Sciatic nerve (tissue), 2 donors: ENCODE measurements at regions not wholly inside any gene's neighbourhood (a gene's known extent, or its start where the extent isn't known, plus 50 kb on each side); places are given as distances from the start of the nearest gene placed in this dataset.
"Not testable (repeated sequence)": the region's sequence is repeated elsewhere in the genome, so short reads cannot be mapped to it uniquely, and the experiment has no call there.

Source experiments
- ATAC-seq: fragments of 200-7000 bp; cut with Tn5 transposase; one replicate; pipeline ENCODE4 v1.9.1; 2020; ENCODE audit warnings: mild to moderate bottlenecking, moderate library complexity
- DNase-seq: peaks from one replicate; pipeline ENCODE4 v3.0.0-alpha.2; 2020; ENCODE audit warnings: low spot score
- intact Hi-C: fragments of 100-400 bp; cut with DNase I; formaldehyde crosslinking; loops from one replicate; pipeline ENCODE4 v1.14.2; 2022
- donor health status: DM: no; HTN: no; CAD: no.
- donor health status: DM: no; HTN: no; CAD: no.

GRCh38 chr1:88566615-88567387, 117.3 kb upstream of the PKN2 start:
- ATAC-seq: no peak
- DNase-seq: no peak

GRCh38 chr1:88571506-88571905, 112.6 kb upstream of the PKN2 start:
- intact Hi-C loops: no loop called here
- DNase-seq (no peak), ATAC-seq (no peak)

More at GRCh38 chr1:88566615-88567387, 117.3 kb upstream of the PKN2 start:
- intact Hi-C loops: no loop called here

GRCh38 chr1:88579598-88579997, 104.5 kb upstream of the PKN2 start:
- DNase-seq: no peak
- intact Hi-C loops: no loop called here
- ATAC-seq: no peak

- ATAC-seq (no peak), DNase-seq (no peak)
- intact Hi-C loops: no loop called here
These were observed 102.4 kb upstream of the PKN2 start for GRCh38 chr1:88581703-88582102.

- ATAC-seq (no peak), DNase-seq (no peak)
- intact Hi-C loops: no loop called here
These were observed 90.7 kb upstream of the PKN2 start for GRCh38 chr1:88593358-88593757.

- intact Hi-C loops: no loop called here
- DNase-seq: no peak
- no peak for ATAC-seq
These were observed 88.6 kb upstream of the PKN2 start for GRCh38 chr1:88595355-88596002.

- ATAC-seq, DNase-seq, intact Hi-C loops: not testable (repeated sequence)
These were observed 86.1 kb upstream of the PKN2 start for GRCh38 chr1:88597973-88598372.

- intact Hi-C loops: no loop called here
These were observed 75.7 kb upstream of the PKN2 start for GRCh38 chr1:88608139-88608943.

GRCh38 chr1:88609051-88609450, 75.0 kb upstream of the PKN2 start:
- intact Hi-C loops: no loop called here
- no peak for DNase-seq
- no peak for ATAC-seq

More at GRCh38 chr1:88608139-88608943, 75.7 kb upstream of the PKN2 start:
- DNase-seq: no peak
- no peak for ATAC-seq

- ATAC-seq (no peak), DNase-seq (no peak)
- intact Hi-C loops: no loop called here
These were observed 73.4 kb upstream of the PKN2 start for GRCh38 chr1:88610687-88611086.

GRCh38 chr1:88612292-88612691, 71.8 kb upstream of the PKN2 start:
- DNase-seq (no peak), ATAC-seq (no peak)
- intact Hi-C loops: no loop called here

GRCh38 chr1:88612773-88613172, 71.3 kb upstream of the PKN2 start:
- no peak for ATAC-seq
- intact Hi-C loops: no loop called here
- no peak for DNase-seq

- DNase-seq: no peak
- intact Hi-C loops: no loop called here
- no peak for ATAC-seq
These were observed 65.7 kb upstream of the PKN2 start for GRCh38 chr1:88618331-88618730.

GRCh38 chr1:88623101-88623500, 61.0 kb upstream of the PKN2 start:
- DNase-seq, intact Hi-C loops, ATAC-seq: not testable (repeated sequence)
